Liver (tissue), 8 donors: ENCODE measurements at regions not wholly inside any gene's neighbourhood (a gene's known extent, or its start where the extent isn't known, plus 50 kb on each side); places are given as distances from the start of the nearest gene placed in this dataset.

Experiments
- DNase-seq: peaks from one replicate; pipeline ENCODE4 v3.0.0-alpha.2; 2017; ENCODE audit warnings: low spot score
- H3K27ac ChIP-seq, 2 donors: one replicate each; pipeline ENCODE4 v1.7.0; 2013; ENCODE audit warnings: inconsistent platforms in 2 of 2, low read length in 2 of 2, control low read depth in 1 of 2, low read depth in 1 of 2, mild to moderate bottlenecking in 1 of 2
- H3K27me3 ChIP-seq, 4 donors: one replicate each; pipeline versions ENCODE4 v1.6.1 to v1.7.0; 2013; ENCODE audit warnings: low read length in 3 of 4, inconsistent platforms in 1 of 4, mild to moderate bottlenecking in 1 of 4, moderate library complexity in 1 of 4; ENCODE audit not compliant: control insufficient read depth in 4 of 4, insufficient read depth in 4 of 4
- H3K36me3 ChIP-seq, 4 donors: one replicate each; pipeline versions ENCODE4 v1.6.1 to v1.7.0; 2013; ENCODE audit warnings: low read length in 3 of 4, mild to moderate bottlenecking in 3 of 4, low read depth in 1 of 4, moderate library complexity in 1 of 4; ENCODE audit not compliant: control insufficient read depth in 4 of 4, insufficient read depth in 3 of 4
- H3K4me1 ChIP-seq, 4 donors: one replicate each; pipeline versions ENCODE4 v1.6.1 to v1.7.0; 2013; ENCODE audit warnings: low read length in 3 of 4, mild to moderate bottlenecking in 3 of 4, moderate library complexity in 1 of 4; ENCODE audit not compliant: control insufficient read depth in 4 of 4, insufficient read depth in 4 of 4
- H3K4me3 ChIP-seq, 3 donors: one replicate each; pipeline versions ENCODE4 v1.6.1 to v1.7.0; 2013; ENCODE audit warnings: low read length in 3 of 3, control low read depth in 1 of 3, low read depth in 1 of 3, mild to moderate bottlenecking in 1 of 3
- H3K9ac ChIP-seq, 2 donors: one replicate each; pipeline ENCODE4 v1.7.0; 2013; ENCODE audit warnings: low read length in 2 of 2, mild to moderate bottlenecking in 2 of 2, moderate library complexity in 2 of 2, control low read depth in 1 of 2, low read depth in 1 of 2
- H3K9me3 ChIP-seq, 4 donors: one replicate each; pipeline versions ENCODE4 v1.6.1 to v1.7.0; 2013; ENCODE audit warnings: low read length in 3 of 4; ENCODE audit not compliant: control insufficient read depth in 4 of 4
- CTCF ChIP-seq: fragments of 150-350 bp; IDR thresholded peaks from 2 replicates; pipeline ENCODE4 v1.5.1; 2017; ENCODE audit warnings: improper control_type of control experiment, low read depth, low read length; ENCODE audit not compliant: missing input control
- EGR1 ChIP-seq, 2 donors: IDR thresholded peaks; 2 replicates each; pipeline ENCODE4 v1.6.1; 2016 to 2018; ENCODE audit warnings: antibody characterized with exemption in 2 of 2, low read depth in 2 of 2
- FOXA1 ChIP-seq: IDR thresholded peaks from 2 replicates; pipeline ENCODE4 v1.6.1; 2016; ENCODE audit warnings: antibody characterized with exemption
- FOXA2 ChIP-seq: IDR thresholded peaks from 2 replicates; pipeline ENCODE4 v1.6.1; 2016; ENCODE audit warnings: antibody characterized with exemption
- GABPA ChIP-seq, 2 donors: IDR thresholded peaks in 1 of 2; conservative IDR thresholded peaks in 1 of 2; 2 replicates each; pipeline ENCODE4 v1.6.1; 2016; ENCODE audit warnings: antibody characterized with exemption in 2 of 2, mild to moderate bottlenecking in 1 of 2, moderate library complexity in 1 of 2
- HNF4A ChIP-seq, 2 donors: conservative IDR thresholded peaks; 2 replicates each; pipeline ENCODE4 v1.6.1; 2016; ENCODE audit warnings: antibody characterized with exemption in 2 of 2, mild to moderate bottlenecking in 2 of 2
- HNF4G ChIP-seq: IDR thresholded peaks from 2 replicates; pipeline ENCODE4 v1.6.1; 2016; ENCODE audit warnings: antibody characterized with exemption
- JUND ChIP-seq, 2 donors: IDR thresholded peaks; 2 replicates each; pipeline ENCODE4 v1.6.1; 2016; ENCODE audit warnings: antibody characterized with exemption in 2 of 2
- NR2F2 ChIP-seq: IDR thresholded peaks from 2 replicates; pipeline ENCODE4 v1.6.1; 2016; ENCODE audit warnings: antibody characterized with exemption
- RAD21 ChIP-seq, 2 donors: IDR thresholded peaks; 2 replicates each; pipeline ENCODE4 v1.6.1; 2016; ENCODE audit warnings: antibody characterized with exemption in 2 of 2, mild to moderate bottlenecking in 2 of 2
- REST ChIP-seq: IDR thresholded peaks from 2 replicates; pipeline ENCODE4 v1.6.1; 2016; ENCODE audit warnings: antibody characterized with exemption, mild to moderate bottlenecking
- RXRA ChIP-seq, 2 donors: IDR thresholded peaks; 2 replicates each; pipeline ENCODE4 v1.6.1; 2017 to 2018; ENCODE audit warnings: antibody characterized with exemption in 2 of 2, mild to moderate bottlenecking in 1 of 2
- TAF1 ChIP-seq: conservative IDR thresholded peaks from 2 replicates; pipeline ENCODE4 v1.6.1; 2016; ENCODE audit warnings: antibody characterized with exemption, mild to moderate bottlenecking
- YY1 ChIP-seq: IDR thresholded peaks from 2 replicates; pipeline ENCODE4 v1.6.1; 2016; ENCODE audit warnings: antibody characterized with exemption, mild to moderate bottlenecking
- ZBTB33 ChIP-seq: IDR thresholded peaks from 2 replicates; pipeline ENCODE4 v1.6.1; 2016; ENCODE audit warnings: antibody characterized with exemption
- WGBS: extraction: QIAGEN DNeasy Blood & Tissue Kit; methylation state at CpG from one replicate; pipeline ENCODE4 v1.1.7; 2013; 5-methylcytosine and 5-hydroxymethylcytosine counted together
- donor health status: healthy.
- donor health status: healthy.
- donor health status: healthy.
- donor health status: healthy.
- donor health status: healthy.

GRCh38 chr6:166745801-166746668 lies 119.0 kb upstream of the RPS6KA2 start:
- peaks cover 0 to 4% (median 0%) of the 10 kb centered on the region in 4 donors for H3K9me3 ChIP-seq
- DNase-seq, result no peak
- no peak overlapping the region for H3K4me3 ChIP-seq
- TF ChIP-seq YY1 (no peak), EGR1 (IDR thresholded peaks at IDR 0.05; ENCODE audit: low read depth in 2 of 2) (no peak), JUND (IDR thresholded peaks at IDR 0.05) (no peak), TAF1 (no peak), ZBTB33 (no peak), RAD21 (IDR thresholded peaks at IDR 0.05) (no peak), FOXA2 (no peak), HNF4A (conservative IDR thresholded peaks at IDR 0.05) (no peak)
- no peaks in the 10 kb centered on the region for H3K36me3 ChIP-seq
- H3K4me1 ChIP-seq, result no peaks in the 10 kb centered on the region
- 90% methylated on average over 16 of the region's 16 CpGs for WGBS
- H3K27ac ChIP-seq, result no peak overlapping the region
- H3K9ac ChIP-seq, result no peak overlapping the region
- H3K27me3 ChIP-seq, result no peaks in the 10 kb centered on the region

- peaks cover 0 to 4% (median 0%) of the 10 kb centered on the region in 4 donors for H3K9me3 ChIP-seq
- DNase-seq, result no peak
- no peak for TF ChIP-seq RAD21 (IDR thresholded peaks at IDR 0.05)
- TF ChIP-seq YY1, result no peak
- no peak for TF ChIP-seq NR2F2
- no peak for TF ChIP-seq FOXA1
- no peak for TF ChIP-seq JUND (IDR thresholded peaks at IDR 0.05)
- TF ChIP-seq CTCF, result no peak
- TF ChIP-seq GABPA (IDR thresholded peaks at IDR 0.05 in 1 of 2, conservative IDR thresholded peaks at IDR 0.05 in 1 of 2), result no peak
- TF ChIP-seq RXRA (IDR thresholded peaks at IDR 0.05), result no peak
- TF ChIP-seq TAF1, result no peak
- TF ChIP-seq HNF4G, result no peak
- TF ChIP-seq ZBTB33, result no peak
- TF ChIP-seq REST, result no peak
- no peaks in the 10 kb centered on the region for H3K36me3 ChIP-seq
- H3K27ac ChIP-seq, result no peak overlapping the region
- no peaks in the 10 kb centered on the region for H3K27me3 ChIP-seq
- H3K4me1 ChIP-seq, result no peaks in the 10 kb centered on the region
- WGBS, result 93% methylated on average over 33 of the region's 33 CpGs
- H3K4me3 ChIP-seq, result no peak overlapping the region
- H3K9ac ChIP-seq, result no peak overlapping the region
These were observed 117.4 kb upstream of the RPS6KA2 start for GRCh38 chr6:166744223-166745134.
